ENCODE measurements at regions not wholly inside any gene's neighbourhood (a gene's known extent, or its start where the extent isn't known, plus 50 kb on each side); places are given as distances from the start of the nearest gene placed in this dataset.

GRCh38 chr12:111101003-111101402, 180.6 kb upstream of the MYL2 start:
- Histone ChIP-seq H3K36me3 (ENCODE audit: control insufficient read depth in 2 of 4, insufficient read depth in 4 of 4, low read length in 3 of 4) (no peaks in the 10 kb centered on the region), H2BK15ac (ENCODE audit: low read length) (no peak overlapping the region), H2BK120ac (replicated peaks; ENCODE audit: low read depth, low read length) (no peak overlapping the region), H3K79me2 (ENCODE audit: control insufficient read depth in 1 of 2, insufficient read depth in 2 of 2, low read length in 2 of 2) (no peaks in the 10 kb centered on the region; a peak in 1 of 4 replicates), H2BK12ac (ENCODE audit: low read depth, low read length) (no peak overlapping the region), H3K23ac (ENCODE audit: insufficient read length) (no peak overlapping the region), H3K27me3 (replicated peaks in 1 of 4; ENCODE audit: control insufficient read depth in 3 of 4, extremely low read depth in 1 of 4, insufficient read depth in 3 of 4, low read length in 3 of 4) (no peaks in the 10 kb centered on the region; a peak in 1 of 7 replicates), H3K9me3 (ENCODE audit: insufficient read depth in 2 of 2, low read depth in 1 of 2, low read length in 1 of 2) (no peaks in the 10 kb centered on the region), H2AFZ (ENCODE audit: low read length) (no peak overlapping the region), H3K4ac (replicated peaks; ENCODE audit: insufficient read length, low read depth, low read length) (no peak overlapping the region), H3K9ac (replicated peaks in 1 of 4; ENCODE audit: extremely low read depth in 1 of 4, low read depth in 3 of 4, low read length in 3 of 4) (no peak overlapping the region), H3K18ac (ENCODE audit: extremely low read depth, low read length) (no peak overlapping the region), H3K4me3 (ENCODE audit: extremely low read depth in 1 of 4, insufficient read depth in 2 of 4, low read depth in 3 of 4, low read length in 4 of 4) (no peak overlapping the region), H2AK5ac (ENCODE audit: low read depth, low read length) (no peak overlapping the region), H4K20me1 (replicated peaks in 1 of 2; ENCODE audit: control insufficient read depth in 1 of 2, insufficient read depth in 2 of 2, low read length in 2 of 2) (peaks cover 0 to 2% of the 10 kb centered on the region in 2 experiments), H4K5ac (ENCODE audit: insufficient read length, low read depth, low read length) (no peak overlapping the region), H2BK5ac (ENCODE audit: low read depth, low read length) (no peak overlapping the region), H3K4me2 (ENCODE audit: insufficient read depth in 1 of 2, low read depth in 2 of 2, low read length in 2 of 2) (no peak overlapping the region), H2BK20ac (ENCODE audit: low read length) (no peak overlapping the region), H3K56ac (replicated peaks; ENCODE audit: insufficient read length, low read depth, low read length) (no peak overlapping the region), H3K27ac (ENCODE audit: low read depth, low read length) (no peak overlapping the region), H3K4me1 (replicated peaks in 1 of 4; ENCODE audit: control insufficient read depth in 3 of 4, insufficient read depth in 4 of 4, low read length in 3 of 4) (peaks cover 0 to 3% (median 0%) of the 10 kb centered on the region in 4 experiments; a peak in 3 of 7 replicates), H4K8ac (ENCODE audit: extremely low read depth, insufficient read depth, low read length) (no peak overlapping the region), H3K79me1 (ENCODE audit: low read depth, low read length) (peaks cover 6% of the 10 kb centered on the region), H4K91ac (replicated peaks; ENCODE audit: insufficient read length, low read length) (no peak overlapping the region), H3K14ac (ENCODE audit: insufficient read length) (no peak overlapping the region), H3K23me2 (ENCODE audit: low read depth, low read length) (no peaks in the 10 kb centered on the region; the same call in 1 of the 2 replicates)
- CTCF ChIA-PET (ENCODE audit: partially characterized antibody) = interaction anchor here (1.0 kb wide), 1 partner anchor 46 kb away, joined by 3 read pairs; no protein-coding TSS in a partner anchor
- FAIRE-seq (no peak), DNase-seq (ENCODE audit: low read depth in 1 of 2, low spot score in 2 of 2) (no peak)
- POLR2A ChIA-PET (ENCODE audit: partially characterized antibody) = no interaction called here
- 85% methylated on average over 7 of the region's 7 CpGs; no CpG with 5 or more reads in 1 of the 2 experiments for WGBS, 2 experiments (ENCODE audit: extremely low coverage in 1 of 2, insufficient coverage in 1 of 2, insufficient read length in 1 of 2, insufficient replicate concordance in 2 of 2, low coverage in 1 of 2, low lambda C conversion rate in 2 of 2, missing lambda C conversion rate in 1 of 2)
- TF ChIP-seq MAX (IDR thresholded peaks at IDR 0.05) (no peak), RXRA (IDR thresholded peaks at IDR 0.05; ENCODE audit: insufficient read depth, low read depth, low read length) (no peak), JUND (IDR thresholded peaks at IDR 0.05; ENCODE audit: low read length) (no peak), JUN (IDR thresholded peaks at IDR 0.05; ENCODE audit: low read depth, low read length) (no peak), RBBP5 (IDR thresholded peaks at IDR 0.05; ENCODE audit: borderline replicate concordance, low read depth, low read length) (no peak), SRF (IDR thresholded peaks at IDR 0.05; ENCODE audit: low read depth, low read length) (no peak), KDM4A (IDR thresholded peaks at IDR 0.05; ENCODE audit: low read depth, low read length, severe bottlenecking) (no peak), EP300 (IDR thresholded peaks at IDR 0.05; ENCODE audit: borderline replicate concordance in 1 of 2, low read depth in 2 of 2, low read length in 2 of 2) (no peak)
